ENCODE measurements at regions not wholly inside any gene's neighbourhood (a gene's known extent, or its start where the extent isn't known, plus 50 kb on each side); places are given as distances from the start of the nearest gene placed in this dataset.

DNA sequence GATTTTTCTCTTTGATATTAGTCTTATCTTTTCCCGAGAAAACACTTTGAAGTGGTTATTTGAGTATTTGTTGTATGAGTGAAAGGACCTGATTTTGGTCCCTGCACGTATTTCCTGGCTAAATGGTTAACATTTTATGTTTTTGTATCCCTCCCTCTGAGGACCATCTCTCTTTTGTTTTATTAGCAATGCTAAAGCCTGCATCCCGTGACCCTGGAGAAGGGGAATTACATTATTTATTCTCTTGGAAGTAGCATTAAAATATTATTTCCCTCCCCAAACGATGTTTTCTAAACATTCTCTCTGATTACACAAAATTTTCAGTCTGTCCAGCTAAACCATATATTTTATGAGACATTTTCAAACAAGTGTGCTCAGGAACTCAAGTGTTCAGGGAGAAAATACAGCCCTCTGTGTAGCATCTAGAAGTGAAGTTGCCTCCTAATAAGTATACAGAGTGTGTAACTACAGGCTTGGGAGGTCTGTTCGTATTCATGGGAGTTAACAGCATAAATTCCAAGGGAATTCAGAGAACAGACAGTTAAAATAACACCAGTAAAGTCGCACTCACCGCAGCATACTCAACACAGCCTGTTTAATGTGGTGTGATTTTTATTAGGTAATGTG lies 163.8 kb upstream of the NPVF start:
- no peaks in the 10 kb centered on the region; the same call in 1 of the 2 replicates for H3K9me3 Mint-ChIP-seq
- TF ChIP-seq, protein P1, sequence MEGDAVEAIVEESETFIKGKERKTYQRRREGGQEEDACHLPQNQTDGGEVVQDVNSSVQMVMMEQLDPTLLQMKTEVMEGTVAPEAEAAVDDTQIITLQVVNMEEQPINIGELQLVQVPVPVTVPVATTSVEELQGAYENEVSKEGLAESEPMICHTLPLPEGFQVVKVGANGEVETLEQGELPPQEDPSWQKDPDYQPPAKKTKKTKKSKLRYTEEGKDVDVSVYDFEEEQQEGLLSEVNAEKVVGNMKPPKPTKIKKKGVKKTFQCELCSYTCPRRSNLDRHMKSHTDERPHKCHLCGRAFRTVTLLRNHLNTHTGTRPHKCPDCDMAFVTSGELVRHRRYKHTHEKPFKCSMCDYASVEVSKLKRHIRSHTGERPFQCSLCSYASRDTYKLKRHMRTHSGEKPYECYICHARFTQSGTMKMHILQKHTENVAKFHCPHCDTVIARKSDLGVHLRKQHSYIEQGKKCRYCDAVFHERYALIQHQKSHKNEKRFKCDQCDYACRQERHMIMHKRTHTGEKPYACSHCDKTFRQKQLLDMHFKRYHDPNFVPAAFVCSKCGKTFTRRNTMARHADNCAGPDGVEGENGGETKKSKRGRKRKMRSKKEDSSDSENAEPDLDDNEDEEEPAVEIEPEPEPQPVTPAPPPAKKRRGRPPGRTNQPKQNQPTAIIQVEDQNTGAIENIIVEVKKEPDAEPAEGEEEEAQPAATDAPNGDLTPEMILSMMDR (IDR thresholded peaks at IDR 0.05), result no peak
- no peak for DNase-seq
- peaks cover 3% of the 10 kb centered on the region; the same call in 1 of the 2 replicates for H3K27me3 Mint-ChIP-seq (ENCODE audit: insufficient read depth)
- no peaks in the 10 kb centered on the region for H3K4me1 Mint-ChIP-seq (ENCODE audit: low read depth)
- no peak overlapping the region for H3K4me3 Mint-ChIP-seq
- no peak overlapping the region for H3K27ac Mint-ChIP-seq
- no peaks in the 10 kb centered on the region for H3K36me3 Mint-ChIP-seq (ENCODE audit: low read depth)

DNA sequence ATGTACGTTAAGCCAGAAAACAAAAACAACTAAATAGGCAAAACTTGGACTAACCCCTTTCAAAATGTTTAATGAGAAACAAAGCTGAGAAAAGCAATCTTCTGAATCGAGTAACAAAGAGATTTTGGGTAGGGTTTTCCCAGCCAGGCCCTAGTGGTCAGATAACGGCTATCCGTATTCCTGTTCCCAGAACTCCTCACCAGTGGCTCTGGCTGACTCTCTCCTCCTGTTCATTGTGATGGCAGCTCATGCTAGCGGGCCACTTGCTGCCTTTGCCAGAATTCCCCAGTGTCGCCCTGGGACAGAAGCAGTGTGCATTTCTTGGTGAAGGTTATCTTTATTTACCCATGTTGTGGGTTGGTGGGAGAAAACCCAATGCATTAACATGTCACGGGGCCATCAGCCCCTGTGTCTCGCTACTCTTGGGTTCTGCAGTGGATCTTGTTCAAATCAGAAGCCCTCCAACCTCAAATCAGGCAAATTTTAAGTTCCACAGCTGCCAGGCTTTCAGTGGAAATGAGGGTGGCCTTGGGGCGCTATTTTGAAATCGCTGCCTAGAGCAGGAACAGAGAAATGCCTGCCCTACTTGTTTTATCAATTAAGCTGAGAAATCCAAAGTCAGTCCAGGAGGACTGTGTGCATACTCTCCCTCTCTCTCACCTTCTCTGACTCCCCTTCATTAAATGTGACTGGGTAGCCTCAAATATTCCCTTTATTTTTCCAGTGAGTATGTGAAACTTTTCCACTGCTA lies 164.5 kb upstream of the NPVF start:
- Mint-ChIP-seq H3K27ac (no peak overlapping the region), H3K4me1 (ENCODE audit: low read depth) (no peaks in the 10 kb centered on the region), H3K4me3 (no peak overlapping the region), H3K36me3 (ENCODE audit: low read depth) (no peaks in the 10 kb centered on the region), H3K27me3 (ENCODE audit: insufficient read depth) (peaks cover 3% of the 10 kb centered on the region; the same call in 1 of the 2 replicates), H3K9me3 (no peaks in the 10 kb centered on the region; the same call in 1 of the 2 replicates)
- TF ChIP-seq, protein P1 (IDR thresholded peaks at IDR 0.05), result no peak
- no peak for DNase-seq

DNA sequence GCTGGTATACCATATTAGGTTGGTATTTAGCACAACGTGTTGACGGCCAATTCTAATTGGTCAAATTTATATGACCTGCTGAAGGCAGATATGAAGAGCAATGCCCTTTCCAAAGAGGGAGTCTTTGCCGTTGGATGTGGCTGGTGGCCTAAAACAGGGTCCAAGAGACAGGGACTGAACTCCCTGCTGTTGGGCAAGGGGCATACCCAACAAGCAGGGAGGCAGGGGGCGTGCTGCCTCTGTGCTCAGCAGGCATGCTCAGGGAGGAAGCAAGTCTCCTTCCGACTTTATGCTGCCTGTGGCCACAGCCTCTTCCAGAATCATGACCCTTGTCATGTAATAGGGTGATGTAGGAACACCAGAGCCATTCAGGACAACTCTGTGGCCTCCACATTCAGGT lies 167.7 kb upstream of the NPVF start:
- Mint-ChIP-seq H3K4me1 (ENCODE audit: low read depth) (no peaks in the 10 kb centered on the region), H3K27me3 (ENCODE audit: insufficient read depth) (peaks cover 3% of the 10 kb centered on the region; the same call in 1 of the 2 replicates), H3K9me3 (peaks cover under 1% of the 10 kb centered on the region), H3K4me3 (no peak overlapping the region), H3K27ac (no peak overlapping the region), H3K36me3 (ENCODE audit: low read depth) (no peaks in the 10 kb centered on the region)
- TF ChIP-seq, protein P1 (IDR thresholded peaks at IDR 0.05), result no peak
- no peak for DNase-seq

DNA sequence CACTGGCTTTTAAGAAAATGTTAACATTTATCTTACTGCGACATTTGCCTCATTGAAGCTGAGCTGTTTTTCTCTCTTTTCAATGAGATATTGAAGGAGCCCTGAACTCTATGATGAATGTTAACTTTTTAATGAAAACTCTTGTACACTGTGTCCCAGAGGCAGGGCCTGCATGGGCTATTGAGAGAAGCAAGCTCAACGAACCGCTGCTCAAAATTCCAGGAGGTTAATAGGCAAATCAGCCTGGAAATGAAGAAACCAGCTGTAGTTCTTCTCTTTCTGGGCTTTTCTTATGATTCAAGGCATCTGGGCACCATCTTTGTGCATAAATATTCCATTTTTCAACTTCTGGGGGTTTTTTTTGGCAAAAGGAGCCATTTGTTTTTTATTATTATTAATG lies 168.4 kb upstream of the NPVF start:
- Mint-ChIP-seq H3K4me1 (ENCODE audit: low read depth) (no peaks in the 10 kb centered on the region), H3K27me3 (ENCODE audit: insufficient read depth) (peaks cover 3% of the 10 kb centered on the region; the same call in 1 of the 2 replicates), H3K4me3 (no peak overlapping the region), H3K36me3 (ENCODE audit: low read depth) (no peaks in the 10 kb centered on the region), H3K9me3 (peaks cover 7% of the 10 kb centered on the region), H3K27ac (no peak overlapping the region)
- DNase-seq, result no peak
- TF ChIP-seq, protein P1 (IDR thresholded peaks at IDR 0.05), result no peak

DNA sequence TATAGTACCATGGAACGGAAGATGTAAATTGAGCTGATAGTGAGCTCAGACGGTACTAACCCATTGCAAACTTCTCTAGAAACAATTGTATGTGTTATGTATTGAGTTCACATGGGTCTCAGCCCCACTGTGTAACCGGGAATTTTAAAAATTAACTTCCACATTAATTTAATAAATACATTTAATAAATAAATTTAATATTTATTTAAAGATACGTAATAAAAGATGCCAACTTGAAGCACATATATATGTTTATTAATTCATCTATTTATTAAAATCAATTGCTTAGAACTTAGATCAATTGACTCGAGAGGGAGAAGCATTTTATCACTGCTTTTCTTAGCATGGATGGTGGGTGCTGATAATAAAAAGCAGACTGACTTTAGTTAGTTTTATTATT lies 170.1 kb upstream of the NPVF start:
- no peak overlapping the region for H3K27ac Mint-ChIP-seq
- peaks cover 10% of the 10 kb centered on the region for H3K9me3 Mint-ChIP-seq
- no peak for DNase-seq
- no peaks in the 10 kb centered on the region for H3K4me1 Mint-ChIP-seq (ENCODE audit: low read depth)
- no peak overlapping the region for H3K4me3 Mint-ChIP-seq
- TF ChIP-seq, protein P1 (IDR thresholded peaks at IDR 0.05), result no peak
- H3K36me3 Mint-ChIP-seq (ENCODE audit: low read depth), result no peaks in the 10 kb centered on the region
- no peaks in the 10 kb centered on the region for H3K27me3 Mint-ChIP-seq (ENCODE audit: insufficient read depth)

Data from HFFc6 (cell line).